Activated T-cell treated with anti-CD3 and anti-CD28 coated beads, Interleukin-2, amount 50 U/mL, for 48 hours (primary cell): ENCODE measurements at regions not wholly inside any gene's neighbourhood (a gene's known extent, or its start where the extent isn't known, plus 50 kb on each side); places are given as distances from the start of the nearest gene placed in this dataset.

Experiments
- DNase-seq, 2 experiments: peaks; one replicate each; pipeline ENCODE4 v3.0.0-alpha.2; 2020

- DNase-seq: no peak
These were observed 495.1 kb downstream of the SOX6 start for GRCh38 chr11:15861256-15861655.

GRCh38 chr11:15863411-15863810 lies 492.9 kb downstream of the SOX6 start:
- DNase-seq: no peak

- DNase-seq: no peak
These were observed 492.1 kb downstream of the SOX6 start for GRCh38 chr11:15864026-15864805.

- DNase-seq: no peak
These were observed 490.9 kb downstream of the SOX6 start for GRCh38 chr11:15865212-15865987.

GRCh38 chr11:15867871-15868270 lies 488.5 kb downstream of the SOX6 start:
- no peak for DNase-seq

- no peak for DNase-seq
These were observed 485.4 kb downstream of the SOX6 start for GRCh38 chr11:15870911-15871310.

GRCh38 chr11:15871904-15872626 lies 484.3 kb downstream of the SOX6 start:
- no peak for DNase-seq

GRCh38 chr11:15873501-15873900 lies 482.8 kb downstream of the SOX6 start:
- DNase-seq: no peak

GRCh38 chr11:15874704-15875103 lies 481.6 kb downstream of the SOX6 start:
- no peak for DNase-seq

GRCh38 chr11:15875393-15875792 lies 481.0 kb downstream of the SOX6 start:
- no peak for DNase-seq

GRCh38 chr11:15875943-15876342 lies 480.4 kb downstream of the SOX6 start:
- no peak for DNase-seq

GRCh38 chr11:15878756-15879155 lies 477.6 kb downstream of the SOX6 start:
- DNase-seq: no peak

GRCh38 chr11:15880291-15880690 lies 476.1 kb downstream of the SOX6 start:
- no peak for DNase-seq

- no peak for DNase-seq
These were observed 473.4 kb downstream of the SOX6 start for GRCh38 chr11:15882876-15883454.

- DNase-seq: no peak
These were observed 472.9 kb downstream of the SOX6 start for GRCh38 chr11:15883455-15883920.

GRCh38 chr11:15884141-15884540 lies 472.2 kb downstream of the SOX6 start:
- DNase-seq: no peak

- DNase-seq: no peak
These were observed 471.4 kb downstream of the SOX6 start for GRCh38 chr11:15884777-15885540.

GRCh38 chr11:15885854-15886253 lies 470.5 kb downstream of the SOX6 start:
- no peak for DNase-seq

- DNase-seq: no peak
These were observed 470.0 kb downstream of the SOX6 start for GRCh38 chr11:15886299-15886698.

GRCh38 chr11:15886866-15887265 lies 469.5 kb downstream of the SOX6 start:
- DNase-seq: no peak

- DNase-seq: no peak
These were observed 467.6 kb downstream of the SOX6 start for GRCh38 chr11:15888556-15889345.
